ENCODE measurements at regions not wholly inside any gene's neighbourhood (a gene's known extent, or its start where the extent isn't known, plus 50 kb on each side); places are given as distances from the start of the nearest gene placed in this dataset.

GRCh38 chr14:101372894-101373620, 188.2 kb upstream of the DIO3 start:
- TF ChIP-seq, protein P1, sequence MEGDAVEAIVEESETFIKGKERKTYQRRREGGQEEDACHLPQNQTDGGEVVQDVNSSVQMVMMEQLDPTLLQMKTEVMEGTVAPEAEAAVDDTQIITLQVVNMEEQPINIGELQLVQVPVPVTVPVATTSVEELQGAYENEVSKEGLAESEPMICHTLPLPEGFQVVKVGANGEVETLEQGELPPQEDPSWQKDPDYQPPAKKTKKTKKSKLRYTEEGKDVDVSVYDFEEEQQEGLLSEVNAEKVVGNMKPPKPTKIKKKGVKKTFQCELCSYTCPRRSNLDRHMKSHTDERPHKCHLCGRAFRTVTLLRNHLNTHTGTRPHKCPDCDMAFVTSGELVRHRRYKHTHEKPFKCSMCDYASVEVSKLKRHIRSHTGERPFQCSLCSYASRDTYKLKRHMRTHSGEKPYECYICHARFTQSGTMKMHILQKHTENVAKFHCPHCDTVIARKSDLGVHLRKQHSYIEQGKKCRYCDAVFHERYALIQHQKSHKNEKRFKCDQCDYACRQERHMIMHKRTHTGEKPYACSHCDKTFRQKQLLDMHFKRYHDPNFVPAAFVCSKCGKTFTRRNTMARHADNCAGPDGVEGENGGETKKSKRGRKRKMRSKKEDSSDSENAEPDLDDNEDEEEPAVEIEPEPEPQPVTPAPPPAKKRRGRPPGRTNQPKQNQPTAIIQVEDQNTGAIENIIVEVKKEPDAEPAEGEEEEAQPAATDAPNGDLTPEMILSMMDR (conservative IDR thresholded peaks at IDR 0.05) = no peak
- no peak for TF ChIP-seq ZFX (IDR thresholded peaks at IDR 0.05)
- H3K27ac ChIP-seq = no peak overlapping the region

GRCh38 chr14:101373690-101374295, 187.5 kb upstream of the DIO3 start:
- TF ChIP-seq, protein P1 (conservative IDR thresholded peaks at IDR 0.05) = no peak
- TF ChIP-seq ZFX (IDR thresholded peaks at IDR 0.05) = no peak

DNA sequence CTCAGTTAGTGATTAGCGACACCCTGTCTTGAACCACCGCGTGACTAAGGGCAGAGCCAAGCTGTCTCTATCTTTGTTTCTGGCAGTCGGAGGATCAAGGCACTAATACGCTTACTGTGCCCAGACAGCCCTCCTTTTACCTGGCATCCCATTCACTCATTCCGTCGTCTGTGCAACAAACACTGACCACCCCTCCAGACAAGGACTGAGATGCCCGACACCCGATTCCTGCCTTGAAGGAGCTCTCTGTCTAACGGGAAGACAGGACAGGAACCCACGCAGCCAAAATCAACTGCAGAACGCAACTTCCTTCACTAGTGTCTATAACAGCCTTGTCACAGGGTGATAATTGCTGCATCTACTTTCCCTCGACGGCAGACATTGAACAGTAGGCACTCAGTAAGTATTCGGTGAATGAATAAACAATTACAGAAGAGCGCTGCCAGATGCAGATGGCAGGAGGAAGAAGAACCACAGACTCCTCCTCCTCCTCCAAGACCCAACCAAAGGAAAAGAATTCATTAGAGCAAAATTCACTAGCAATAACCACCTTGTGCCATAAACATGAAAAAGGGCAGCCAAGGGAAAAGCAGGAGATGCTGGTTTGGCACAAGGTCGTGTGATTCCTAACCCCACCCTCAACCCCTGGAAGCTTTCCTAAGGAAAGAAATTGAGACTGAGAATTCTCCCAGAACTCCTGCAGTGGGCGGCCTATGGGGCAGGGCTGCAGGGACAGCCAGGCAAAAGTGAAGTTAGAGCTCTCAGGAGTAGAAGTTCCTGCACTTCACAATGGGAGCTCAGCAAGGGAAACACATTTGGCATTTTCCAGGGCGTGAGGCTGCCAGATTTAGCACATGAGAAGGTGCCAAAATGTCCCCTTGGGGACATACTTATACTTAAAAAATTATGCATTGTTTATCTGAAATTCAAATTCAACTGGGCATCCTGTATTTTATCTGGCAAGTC, 186.6 kb upstream of the DIO3 start:
- no peak overlapping the region for H3K27ac ChIP-seq
- TF ChIP-seq ZFX (IDR thresholded peaks at IDR 0.05) = no peak
- TF ChIP-seq, protein P1 (conservative IDR thresholded peaks at IDR 0.05) = no peak

More at GRCh38 chr14:101373690-101374295, 187.5 kb upstream of the DIO3 start:
- no peak overlapping the region for H3K27ac ChIP-seq

GRCh38 chr14:101377069-101377468, 184.2 kb upstream of the DIO3 start:
- TF ChIP-seq, protein P1 (conservative IDR thresholded peaks at IDR 0.05) = no peak
- TF ChIP-seq ZFX (IDR thresholded peaks at IDR 0.05) = no peak
- H3K27ac ChIP-seq = no peak overlapping the region

- H3K27ac ChIP-seq = no peak overlapping the region
- no peak for TF ChIP-seq ZFX (IDR thresholded peaks at IDR 0.05)
- TF ChIP-seq, protein P1 (conservative IDR thresholded peaks at IDR 0.05) = no peak
Measured at GRCh38 chr14:101379842-101380241, 181.5 kb upstream of the DIO3 start.

- no peak for TF ChIP-seq ZFX (IDR thresholded peaks at IDR 0.05)
- TF ChIP-seq, protein P1 (conservative IDR thresholded peaks at IDR 0.05) = no peak
- no peak overlapping the region for H3K27ac ChIP-seq
Measured at GRCh38 chr14:101380512-101380911, 180.8 kb upstream of the DIO3 start.
